Loucy (cell line): ENCODE measurements at regions not wholly inside any gene's neighbourhood (a gene's known extent, or its start where the extent isn't known, plus 50 kb on each side); places are given as distances from the start of the nearest gene placed in this dataset.

Source experiments
- CTCF ChIP-seq: fragments of 200-600 bp; sonication (generic); conservative IDR thresholded peaks from 2 replicates; pipeline ENCODE4 v1.5.1; 2014; ENCODE audit warnings: mild to moderate bottlenecking, antibody characterized with exemption, low read length
- EZH2phosphoT487 ChIP-seq: fragments of 200-600 bp; IDR thresholded peaks from 2 replicates; pipeline ENCODE4 v1.6.1; 2018; ENCODE audit warnings: antibody characterized with exemption, mild to moderate bottlenecking, moderate library complexity, borderline replicate concordance

GRCh38 chr2:239462671-239463506 lies 62.1 kb upstream of the HDAC4 start:
- no peak for TF ChIP-seq CTCF
- TF ChIP-seq EZH2phosphoT487 = no peak
